ENCODE measurements at regions not wholly inside any gene's neighbourhood (a gene's known extent, or its start where the extent isn't known, plus 50 kb on each side); places are given as distances from the start of the nearest gene placed in this dataset.

GRCh38 chr6:119649531-119649930 lies 300.0 kb upstream of the MAN1A1 start:
- H4K20me1 ChIP-seq (ENCODE audit: insufficient read depth, low read length) = no peaks in the 10 kb centered on the region
- CTCF ChIA-PET (ENCODE audit: low intra/inter-chr PET ratio, low total read pairs) = no interaction called here
- H2AFZ ChIP-seq (ENCODE audit: low read length) = no peak overlapping the region
- no peaks in the 10 kb centered on the region for H3K79me2 ChIP-seq (ENCODE audit: insufficient read depth, low read length)
- FAIRE-seq = no peak
- H3K4me3 ChIP-seq (replicated peaks in 1 of 3; ENCODE audit: insufficient read depth in 1 of 3, low read depth in 2 of 3, low read length in 3 of 3) = no peak overlapping the region
- H3K27me3 ChIP-seq (ENCODE audit: control insufficient read depth in 1 of 2, insufficient read depth in 2 of 2, low read length in 2 of 2) = no peaks in the 10 kb centered on the region; a peak in 1 of 5 replicates
- no peak for TF ChIP-seq GABPA (IDR thresholded peaks at IDR 0.05; ENCODE audit: low read depth, low read length)
- TF ChIP-seq GABPA (CRISPR knock-in tag; IDR thresholded peaks at IDR 0.05; ENCODE audit: low read depth) = no peak
- TF ChIP-seq FLYWCH1 (CRISPR knock-in tag; IDR thresholded peaks at IDR 0.05) = no peak
- TF ChIP-seq GATAD1 (CRISPR knock-in tag; IDR thresholded peaks at IDR 0.05) = no peak
- TF ChIP-seq GATA4 (IDR thresholded peaks at IDR 0.05; ENCODE audit: borderline replicate concordance, low read depth) = no peak
- TF ChIP-seq TCF7 (IDR thresholded peaks at IDR 0.05; ENCODE audit: low read depth) = no peak
- no peak for TF ChIP-seq ZNF792 (CRISPR knock-in tag; IDR thresholded peaks at IDR 0.05)
- TF ChIP-seq HNRNPK (IDR thresholded peaks at IDR 0.05; ENCODE audit: low read depth, low read length, poor library complexity, severe bottlenecking) = no peak
- TF ChIP-seq TMF1 (CRISPR knock-in tag; IDR thresholded peaks at IDR 0.05; ENCODE audit: low read depth) = no peak
- TF ChIP-seq TEAD3 (CRISPR knock-in tag; optimal IDR thresholded peaks at IDR 0.05; ENCODE audit: borderline replicate concordance) = no peak
- no peak for TF ChIP-seq ZNF30 (CRISPR knock-in tag; IDR thresholded peaks at IDR 0.05)
- TF ChIP-seq ZNF230 (CRISPR knock-in tag; IDR thresholded peaks at IDR 0.05) = no peak
- TF ChIP-seq ATF7-NPFF (CRISPR knock-in tag; IDR thresholded peaks at IDR 0.05; ENCODE audit: low read depth) = no peak
- TF ChIP-seq HDAC2 (CRISPR knock-in tag; IDR thresholded peaks at IDR 0.05) = no peak
- TF ChIP-seq BATF2 (CRISPR knock-in tag; IDR thresholded peaks at IDR 0.05) = no peak
- TF ChIP-seq, protein P1, sequence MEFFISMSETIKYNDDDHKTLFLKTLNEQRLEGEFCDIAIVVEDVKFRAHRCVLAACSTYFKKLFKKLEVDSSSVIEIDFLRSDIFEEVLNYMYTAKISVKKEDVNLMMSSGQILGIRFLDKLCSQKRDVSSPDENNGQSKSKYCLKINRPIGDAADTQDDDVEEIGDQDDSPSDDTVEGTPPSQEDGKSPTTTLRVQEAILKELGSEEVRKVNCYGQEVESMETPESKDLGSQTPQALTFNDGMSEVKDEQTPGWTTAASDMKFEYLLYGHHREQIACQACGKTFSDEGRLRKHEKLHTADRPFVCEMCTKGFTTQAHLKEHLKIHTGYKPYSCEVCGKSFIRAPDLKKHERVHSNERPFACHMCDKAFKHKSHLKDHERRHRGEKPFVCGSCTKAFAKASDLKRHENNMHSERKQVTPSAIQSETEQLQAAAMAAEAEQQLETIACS (CRISPR knock-in tag; IDR thresholded peaks at IDR 0.05) = no peak
- no peak for TF ChIP-seq ARNT (IDR thresholded peaks at IDR 0.05)
- no peak for TF ChIP-seq ZNF784 (CRISPR knock-in tag; IDR thresholded peaks at IDR 0.05; ENCODE audit: borderline replicate concordance)
- no peaks in the 10 kb centered on the region for H3K36me3 ChIP-seq (replicated peaks in 1 of 2; ENCODE audit: control insufficient read depth in 1 of 2, insufficient read depth in 2 of 2, low read length in 2 of 2)
- no peaks in the 10 kb centered on the region for H3K4me1 ChIP-seq (ENCODE audit: insufficient read depth, low read length)
- 4% methylated on average over 6 of the region's 6 CpGs for WGBS (ENCODE audit: low lambda C conversion rate)
- intact Hi-C loops (cut with micrococcal nuclease; ENCODE audit: unreplicated experiment) (no loop called here), in situ Hi-C loops (cut with HindIII; ENCODE audit: extremely low pct_ligation_motif_present, low pct_unique_long_range_greater_than_20kb) (no loop called here)
- no peaks in the 10 kb centered on the region for H3K9me3 ChIP-seq (ENCODE audit: low read length)
- BruUV-seq (replicated peaks) = no TSS peak
- POLR2A ChIA-PET = no interaction called here
- H3K9ac ChIP-seq (ENCODE audit: insufficient read depth, low read depth, low read length) = no peak overlapping the region
- ATAC-seq = no peak
- no peak overlapping the region for H3K4me2 ChIP-seq (ENCODE audit: low read depth, low read length)
- no peak overlapping the region for H3K27ac ChIP-seq (ENCODE audit: extremely low read length, insufficient read depth, low read length)
- no peak for DNase-seq (ENCODE audit: low spot score)
